AG09309 (cell line): ENCODE measurements at regions not wholly inside any gene's neighbourhood (a gene's known extent, or its start where the extent isn't known, plus 50 kb on each side); places are given as distances from the start of the nearest gene placed in this dataset.
"Not testable (repeated sequence)": the region's sequence is repeated elsewhere in the genome, so short reads cannot be mapped to it uniquely, and the experiment has no call there.

Source experiments
- DNase-seq: peaks from one replicate; pipeline ENCODE4 v3.0.0-alpha.2; 2010; ENCODE audit warnings: low read depth
- H3K4me3 ChIP-seq: 2 replicates; pipeline ENCODE4 v1.5.1; 2011; ENCODE audit warnings: mild to moderate bottlenecking, low read depth, low read length, moderate library complexity; ENCODE audit not compliant: control insufficient read depth
- CTCF ChIP-seq: IDR thresholded peaks from 2 replicates; pipeline ENCODE4 v1.5.1; 2011; ENCODE audit warnings: mild to moderate bottlenecking, low read depth, low read length, inconsistent platforms; ENCODE audit not compliant: insufficient read depth, control insufficient read depth; ENCODE audit errors: missing control alignments

GRCh38 chr4:187086151-187086550 lies 362.5 kb upstream of the FAT1 start:
- no peak for TF ChIP-seq CTCF
- no peak overlapping the region for H3K4me3 ChIP-seq

GRCh38 chr4:187088070-187088799 lies 364.6 kb upstream of the FAT1 start:
- DNase-seq: no peak
- no peak overlapping the region for H3K4me3 ChIP-seq
- no peak for TF ChIP-seq CTCF

More at GRCh38 chr4:187086151-187086550, 362.5 kb upstream of the FAT1 start:
- no peak for DNase-seq

GRCh38 chr4:187090401-187090800 lies 366.7 kb upstream of the FAT1 start:
- H3K4me3 ChIP-seq: no peak overlapping the region
- TF ChIP-seq CTCF: no peak
- peak; percentile 3 for DNase-seq

- not testable (repeated sequence) for H3K4me3 ChIP-seq, DNase-seq
Measured at GRCh38 chr4:187090832-187091231, 367.2 kb upstream of the FAT1 start.

GRCh38 chr4:187094144-187094543 lies 370.5 kb upstream of the FAT1 start:
- no peak for TF ChIP-seq CTCF
- DNase-seq: no peak
- no peak overlapping the region for H3K4me3 ChIP-seq

- TF ChIP-seq CTCF: no peak
- no peak for DNase-seq
Measured at GRCh38 chr4:187098429-187098828, 374.8 kb upstream of the FAT1 start.

GRCh38 chr4:187103351-187103750 lies 379.7 kb upstream of the FAT1 start:
- no peak for TF ChIP-seq CTCF
- DNase-seq: no peak
- H3K4me3 ChIP-seq: no peak overlapping the region

More at GRCh38 chr4:187098429-187098828, 374.8 kb upstream of the FAT1 start:
- no peak overlapping the region for H3K4me3 ChIP-seq
